Suprapubic skin (tissue), 3 donors: ENCODE measurements at regions not wholly inside any gene's neighbourhood (a gene's known extent, or its start where the extent isn't known, plus 50 kb on each side); places are given as distances from the start of the nearest gene placed in this dataset.

Experiments used
- EP300 ChIP-seq: sonication (generic); formaldehyde crosslinking; IDR thresholded peaks from one replicate; pipeline ENCODE4 v1.6.1; 2017; ENCODE audit warnings: antibody characterized with exemption
- TF ChIP-seq, protein P1 (sequence below), 2 donors: fragments of 200-600 bp in 1 of 2; fragments of 450-650 bp in 1 of 2; sonication (generic) in 1 of 2; IDR thresholded peaks; one replicate each; pipeline ENCODE4 v1.5.1; 2016 to 2019; ENCODE audit warnings: antibody characterized with exemption in 2 of 2, mild to moderate bottlenecking in 1 of 2, moderate library complexity in 1 of 2

DNA sequence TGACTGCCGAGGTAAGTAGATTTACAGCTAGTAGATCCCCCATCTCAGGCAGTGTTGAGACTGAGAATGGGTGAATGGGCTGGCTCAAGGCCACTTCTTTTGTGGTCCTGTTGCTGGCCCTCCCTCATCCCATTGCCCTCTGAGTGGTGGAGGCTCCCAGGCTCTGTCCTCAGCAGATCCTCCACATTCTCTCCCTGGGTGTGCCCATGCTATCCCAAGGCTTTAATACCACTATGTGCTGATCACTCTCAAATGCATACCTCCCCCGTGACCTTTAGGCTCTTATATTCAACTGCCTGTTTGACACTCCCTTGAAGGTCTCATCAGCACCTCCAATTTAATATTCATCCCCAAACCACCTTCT is 271.8 kb downstream of the GLI2 start:
- TF ChIP-seq, protein P1, sequence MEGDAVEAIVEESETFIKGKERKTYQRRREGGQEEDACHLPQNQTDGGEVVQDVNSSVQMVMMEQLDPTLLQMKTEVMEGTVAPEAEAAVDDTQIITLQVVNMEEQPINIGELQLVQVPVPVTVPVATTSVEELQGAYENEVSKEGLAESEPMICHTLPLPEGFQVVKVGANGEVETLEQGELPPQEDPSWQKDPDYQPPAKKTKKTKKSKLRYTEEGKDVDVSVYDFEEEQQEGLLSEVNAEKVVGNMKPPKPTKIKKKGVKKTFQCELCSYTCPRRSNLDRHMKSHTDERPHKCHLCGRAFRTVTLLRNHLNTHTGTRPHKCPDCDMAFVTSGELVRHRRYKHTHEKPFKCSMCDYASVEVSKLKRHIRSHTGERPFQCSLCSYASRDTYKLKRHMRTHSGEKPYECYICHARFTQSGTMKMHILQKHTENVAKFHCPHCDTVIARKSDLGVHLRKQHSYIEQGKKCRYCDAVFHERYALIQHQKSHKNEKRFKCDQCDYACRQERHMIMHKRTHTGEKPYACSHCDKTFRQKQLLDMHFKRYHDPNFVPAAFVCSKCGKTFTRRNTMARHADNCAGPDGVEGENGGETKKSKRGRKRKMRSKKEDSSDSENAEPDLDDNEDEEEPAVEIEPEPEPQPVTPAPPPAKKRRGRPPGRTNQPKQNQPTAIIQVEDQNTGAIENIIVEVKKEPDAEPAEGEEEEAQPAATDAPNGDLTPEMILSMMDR (IDR thresholded peaks at IDR 0.05), result no peak
- no peak for TF ChIP-seq EP300
